ENCODE measurements at regions not wholly inside any gene's neighbourhood (a gene's known extent, or its start where the extent isn't known, plus 50 kb on each side); places are given as distances from the start of the nearest gene placed in this dataset.

GRCh38 chr13:100842136-100842535, 167.5 kb upstream of the TMTC4 start:
- intact Hi-C loops (cut with micrococcal nuclease; ENCODE audit: unreplicated experiment): no loop called here
- Histone ChIP-seq H2AFZ (ENCODE audit: low read length) (no peak overlapping the region), H3K79me2 (ENCODE audit: insufficient read depth, low read depth, low read length) (no peaks in the 10 kb centered on the region), H3K36me3 (ENCODE audit: insufficient read depth, low read length) (no peaks in the 10 kb centered on the region), H3K9me2 (ENCODE audit: insufficient read depth, low read length) (no peaks in the 10 kb centered on the region), H3K4me3 (ENCODE audit: low read depth, low read length, poor library complexity, severe bottlenecking) (no peak overlapping the region), H3K27ac (ENCODE audit: low read depth, low read length, poor library complexity, severe bottlenecking) (no peak overlapping the region), H3K4me2 (ENCODE audit: low read length) (no peak overlapping the region), H4K20me1 (ENCODE audit: insufficient read depth, low read length) (no peaks in the 10 kb centered on the region), H3K9me3 (ENCODE audit: low read length) (no peaks in the 10 kb centered on the region), H3K4me1 (ENCODE audit: insufficient read depth, low read length, poor library complexity, severe bottlenecking) (no peaks in the 10 kb centered on the region)
- DNase-seq (ENCODE audit: low spot score): no peak
- no TSS peak for BruUV-seq (replicated peaks)
- ChIA-PET CTCF (ENCODE audit: unreplicated experiment) (no interaction called here), POLR2A (no interaction called here)
- TF ChIP-seq EZH2phosphoT487 (IDR thresholded peaks at IDR 0.05; ENCODE audit: borderline replicate concordance, low read depth, low read length) (no peak), CTCF (conservative IDR thresholded peaks at IDR 0.05; ENCODE audit: low read length) (no peak)

GRCh38 chr13:100838387-100838786, 163.8 kb upstream of the TMTC4 start:
- TF ChIP-seq EZH2phosphoT487 (IDR thresholded peaks at IDR 0.05; ENCODE audit: borderline replicate concordance, low read depth, low read length) (no peak), CTCF (conservative IDR thresholded peaks at IDR 0.05; ENCODE audit: low read length) (no peak)
- Histone ChIP-seq H3K4me1 (ENCODE audit: insufficient read depth, low read length, poor library complexity, severe bottlenecking) (no peaks in the 10 kb centered on the region), H3K27ac (ENCODE audit: low read depth, low read length, poor library complexity, severe bottlenecking) (no peak overlapping the region), H3K36me3 (ENCODE audit: insufficient read depth, low read length) (no peaks in the 10 kb centered on the region), H4K20me1 (ENCODE audit: insufficient read depth, low read length) (no peaks in the 10 kb centered on the region), H3K9me3 (ENCODE audit: low read length) (no peaks in the 10 kb centered on the region), H2AFZ (ENCODE audit: low read length) (no peak overlapping the region), H3K4me3 (ENCODE audit: low read depth, low read length, poor library complexity, severe bottlenecking) (no peak overlapping the region), H3K4me2 (ENCODE audit: low read length) (no peak overlapping the region), H3K79me2 (ENCODE audit: insufficient read depth, low read depth, low read length) (no peaks in the 10 kb centered on the region), H3K9me2 (ENCODE audit: insufficient read depth, low read length) (no peaks in the 10 kb centered on the region)
- intact Hi-C loops (cut with micrococcal nuclease; ENCODE audit: unreplicated experiment): no loop called here
- ChIA-PET CTCF (ENCODE audit: unreplicated experiment) (no interaction called here), POLR2A (no interaction called here)
- BruUV-seq (replicated peaks): no TSS peak
- DNase-seq (ENCODE audit: low spot score): no peak

GRCh38 chr13:100837631-100838030, 163.0 kb upstream of the TMTC4 start:
- Histone ChIP-seq H3K9me3 (ENCODE audit: low read length) (no peaks in the 10 kb centered on the region), H3K4me1 (ENCODE audit: insufficient read depth, low read length, poor library complexity, severe bottlenecking) (no peaks in the 10 kb centered on the region), H3K36me3 (ENCODE audit: insufficient read depth, low read length) (no peaks in the 10 kb centered on the region), H3K79me2 (ENCODE audit: insufficient read depth, low read depth, low read length) (no peaks in the 10 kb centered on the region), H3K4me2 (ENCODE audit: low read length) (no peak overlapping the region), H3K27ac (ENCODE audit: low read depth, low read length, poor library complexity, severe bottlenecking) (no peak overlapping the region), H2AFZ (ENCODE audit: low read length) (no peak overlapping the region), H3K9me2 (ENCODE audit: insufficient read depth, low read length) (no peaks in the 10 kb centered on the region), H4K20me1 (ENCODE audit: insufficient read depth, low read length) (no peaks in the 10 kb centered on the region), H3K4me3 (ENCODE audit: low read depth, low read length, poor library complexity, severe bottlenecking) (no peak overlapping the region)
- BruUV-seq (replicated peaks): no TSS peak
- POLR2A ChIA-PET: no interaction called here
- intact Hi-C loops (cut with micrococcal nuclease; ENCODE audit: unreplicated experiment): no loop called here
- no peak for DNase-seq (ENCODE audit: low spot score)
- no peak for TF ChIP-seq CTCF (conservative IDR thresholded peaks at IDR 0.05; ENCODE audit: low read length)
- no peak for TF ChIP-seq EZH2phosphoT487 (IDR thresholded peaks at IDR 0.05; ENCODE audit: borderline replicate concordance, low read depth, low read length)
- CTCF ChIA-PET (ENCODE audit: unreplicated experiment): no interaction called here

Data from OCI-LY7 (cell line).